ENCODE measurements at regions not wholly inside any gene's neighbourhood (a gene's known extent, or its start where the extent isn't known, plus 50 kb on each side); places are given as distances from the start of the nearest gene placed in this dataset.

DNA sequence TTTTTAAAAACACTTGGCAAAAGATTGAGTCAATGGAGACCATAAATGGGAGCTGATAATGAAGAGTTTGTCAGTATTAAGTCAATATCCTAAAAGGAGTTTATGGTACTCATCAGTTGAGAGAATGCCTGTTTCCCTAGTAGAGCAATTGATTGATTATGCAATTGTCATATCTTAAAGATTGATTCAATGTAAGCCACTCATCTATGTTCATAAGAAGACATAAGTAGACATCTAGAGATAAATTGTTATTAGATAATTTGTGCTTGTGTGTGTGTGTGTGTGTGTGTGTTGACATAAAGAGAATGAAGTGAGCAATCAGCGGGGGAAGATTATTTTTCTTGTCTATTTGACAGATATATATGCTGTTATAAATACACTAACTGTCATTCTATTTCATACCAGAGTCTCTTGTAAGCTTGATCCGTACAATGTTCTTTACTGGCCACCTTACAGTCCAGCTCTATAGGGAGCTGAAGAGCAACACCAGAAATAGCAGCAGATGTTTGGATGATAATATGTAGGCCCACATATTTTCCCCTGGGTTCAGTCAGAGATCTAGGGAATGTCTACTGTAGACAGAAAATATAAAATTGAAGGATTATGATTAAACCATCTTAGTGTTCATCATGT lies 848.6 kb upstream of the EPHA6 start:
- H3K9me2 ChIP-seq (replicated peaks; ENCODE audit: control insufficient read depth, low read length): no peaks in the 10 kb centered on the region
- no peak for TF ChIP-seq EZH2phosphoT487 (IDR thresholded peaks at IDR 0.05; ENCODE audit: borderline replicate concordance, low read length)
- no peak for TF ChIP-seq CTCF (IDR thresholded peaks at IDR 0.05; ENCODE audit: low read depth, low read length, poor library complexity, severe bottlenecking)
- no peaks in the 10 kb centered on the region for H3K9me3 ChIP-seq (ENCODE audit: control insufficient read depth, insufficient read depth, low read length)
- no peaks in the 10 kb centered on the region for H3K4me1 ChIP-seq (ENCODE audit: control insufficient read depth, low read length)
- no peak overlapping the region for H3K4me2 ChIP-seq (ENCODE audit: low read length)
- no peaks in the 10 kb centered on the region for H3K36me3 ChIP-seq (ENCODE audit: control insufficient read depth, low read length)
- H3K79me2 ChIP-seq (ENCODE audit: control insufficient read depth, low read length): no peaks in the 10 kb centered on the region
- H3F3A ChIP-seq (ENCODE audit: control insufficient read depth, insufficient read depth): no peaks in the 10 kb centered on the region
- no peak overlapping the region for H3K27ac ChIP-seq (ENCODE audit: low read depth, low read length)
- H4K20me1 ChIP-seq (ENCODE audit: control insufficient read depth, insufficient read depth, low read depth, low read length): no peaks in the 10 kb centered on the region
- no peaks in the 10 kb centered on the region for H3K27me3 ChIP-seq (ENCODE audit: control insufficient read depth, low read length)
- H3K4me3 ChIP-seq (ENCODE audit: low read length): no peak overlapping the region

DNA sequence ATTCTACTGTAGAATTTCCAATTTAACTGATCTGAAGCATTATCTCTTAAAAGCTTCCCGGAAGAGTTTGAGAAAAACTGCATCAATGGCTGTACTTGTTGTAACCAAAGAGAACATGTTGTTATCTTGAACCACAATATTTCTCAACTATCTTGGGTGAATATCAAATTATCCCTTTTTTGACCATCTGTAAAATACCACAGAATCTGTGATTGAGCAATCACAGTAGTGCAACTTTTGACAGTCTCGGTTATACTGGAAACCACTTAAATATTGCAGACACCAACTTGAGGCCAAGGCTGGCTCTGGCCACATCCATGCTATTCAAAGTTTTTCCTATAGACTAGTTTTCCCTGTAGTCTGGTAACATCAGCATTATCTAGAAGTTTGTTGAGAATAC lies 842.8 kb upstream of the EPHA6 start:
- TF ChIP-seq EZH2phosphoT487 (IDR thresholded peaks at IDR 0.05; ENCODE audit: borderline replicate concordance, low read length) (no peak), CTCF (IDR thresholded peaks at IDR 0.05; ENCODE audit: low read depth, low read length, poor library complexity, severe bottlenecking) (no peak)
- Histone ChIP-seq H3K4me1 (ENCODE audit: control insufficient read depth, low read length) (no peaks in the 10 kb centered on the region), H4K20me1 (ENCODE audit: control insufficient read depth, insufficient read depth, low read depth, low read length) (no peaks in the 10 kb centered on the region), H3K27me3 (ENCODE audit: control insufficient read depth, low read length) (no peaks in the 10 kb centered on the region), H3K79me2 (ENCODE audit: control insufficient read depth, low read length) (no peaks in the 10 kb centered on the region), H3K36me3 (ENCODE audit: control insufficient read depth, low read length) (no peaks in the 10 kb centered on the region), H3K9me2 (replicated peaks; ENCODE audit: control insufficient read depth, low read length) (no peaks in the 10 kb centered on the region), H3K4me2 (ENCODE audit: low read length) (no peak overlapping the region), H3F3A (ENCODE audit: control insufficient read depth, insufficient read depth) (no peaks in the 10 kb centered on the region), H3K27ac (ENCODE audit: low read depth, low read length) (no peak overlapping the region), H3K9me3 (ENCODE audit: control insufficient read depth, insufficient read depth, low read length) (no peaks in the 10 kb centered on the region), H3K4me3 (ENCODE audit: low read length) (no peak overlapping the region)

- H3K27me3 ChIP-seq (ENCODE audit: control insufficient read depth, low read length): no peaks in the 10 kb centered on the region
- no peak for TF ChIP-seq EZH2phosphoT487 (IDR thresholded peaks at IDR 0.05; ENCODE audit: borderline replicate concordance, low read length)
- no peak for TF ChIP-seq CTCF (IDR thresholded peaks at IDR 0.05; ENCODE audit: low read depth, low read length, poor library complexity, severe bottlenecking)
- H3K4me3 ChIP-seq (ENCODE audit: low read length): no peak overlapping the region
- no peaks in the 10 kb centered on the region for H3K36me3 ChIP-seq (ENCODE audit: control insufficient read depth, low read length)
- no peaks in the 10 kb centered on the region for H3K4me1 ChIP-seq (ENCODE audit: control insufficient read depth, low read length)
- no peaks in the 10 kb centered on the region for H3F3A ChIP-seq (ENCODE audit: control insufficient read depth, insufficient read depth)
- H3K9me3 ChIP-seq (ENCODE audit: control insufficient read depth, insufficient read depth, low read length): no peaks in the 10 kb centered on the region
- no peaks in the 10 kb centered on the region for H4K20me1 ChIP-seq (ENCODE audit: control insufficient read depth, insufficient read depth, low read depth, low read length)
- H3K79me2 ChIP-seq (ENCODE audit: control insufficient read depth, low read length): no peaks in the 10 kb centered on the region
- H3K4me2 ChIP-seq (ENCODE audit: low read length): no peak overlapping the region
- H3K9me2 ChIP-seq (replicated peaks; ENCODE audit: control insufficient read depth, low read length): no peaks in the 10 kb centered on the region
- no peak overlapping the region for H3K27ac ChIP-seq (ENCODE audit: low read depth, low read length)
These were observed 820.1 kb upstream of the EPHA6 start for GRCh38 chr3:95994338-95994737.

All from DOHH2 (cell line).